ENCODE measurements at regions not wholly inside any gene's neighbourhood (a gene's known extent, or its start where the extent isn't known, plus 50 kb on each side); places are given as distances from the start of the nearest gene placed in this dataset.

DNA sequence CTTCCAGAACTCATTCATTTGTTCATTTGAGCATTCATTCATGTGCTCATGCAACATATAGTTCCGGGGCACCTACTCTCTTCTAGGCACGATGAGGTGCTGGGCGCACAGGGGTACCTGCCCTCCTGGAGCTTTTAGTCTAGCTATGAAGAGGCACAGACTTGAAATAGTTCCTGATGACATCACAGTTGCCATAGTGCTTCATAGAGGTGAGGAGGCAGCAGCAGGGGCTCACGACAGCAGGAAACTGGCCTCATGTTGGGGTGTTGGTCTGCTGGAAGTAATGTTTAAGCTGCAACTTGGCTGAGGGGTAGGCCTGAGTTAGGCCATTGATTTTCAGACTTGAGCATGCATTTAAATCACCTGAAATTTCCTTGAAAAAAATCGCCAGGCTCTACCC lies 195.5 kb downstream of the PHETA1 start:
- DNase-seq = no peak

DNA sequence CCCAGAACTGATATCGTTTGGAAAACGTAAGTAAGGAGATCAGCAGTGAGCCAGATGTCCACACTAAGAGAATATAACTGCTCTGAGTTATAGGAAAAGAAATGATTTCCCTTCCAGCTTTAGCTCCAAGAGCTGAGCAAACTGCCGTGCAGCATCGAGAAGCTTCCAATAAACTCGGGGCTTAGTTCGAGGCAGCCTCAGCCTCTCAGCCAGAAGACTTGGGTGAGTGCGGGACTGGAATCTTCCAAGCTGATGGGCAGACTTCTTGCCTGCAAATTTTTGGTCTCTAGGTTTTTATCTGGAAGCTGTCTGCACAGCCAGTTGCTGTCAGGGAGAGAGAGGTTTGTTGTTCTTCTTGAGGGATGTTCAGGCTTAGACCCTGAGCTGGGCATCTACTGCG lies 196.1 kb downstream of the PHETA1 start:
- DNase-seq = no peak

DNA sequence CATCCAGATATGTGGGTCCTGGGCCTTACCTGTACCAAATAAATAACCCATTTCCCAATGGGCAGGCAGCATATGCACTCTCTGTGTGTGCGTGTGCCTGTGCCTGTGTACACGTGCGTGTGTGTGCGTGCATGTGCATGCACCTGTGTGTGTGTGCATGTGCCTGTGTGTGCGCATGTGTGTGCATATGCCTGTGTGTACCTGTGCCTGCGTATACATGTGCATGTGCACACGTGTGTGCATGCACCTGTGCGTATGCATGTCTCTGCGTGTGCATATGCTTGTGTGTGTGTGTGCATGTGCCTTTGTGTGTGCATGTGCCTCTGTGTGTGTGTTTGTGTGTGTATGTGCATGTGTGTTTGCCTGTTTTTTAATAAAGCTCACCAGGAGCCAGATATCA lies 197.1 kb downstream of the PHETA1 start:
- no peak for DNase-seq

DNA sequence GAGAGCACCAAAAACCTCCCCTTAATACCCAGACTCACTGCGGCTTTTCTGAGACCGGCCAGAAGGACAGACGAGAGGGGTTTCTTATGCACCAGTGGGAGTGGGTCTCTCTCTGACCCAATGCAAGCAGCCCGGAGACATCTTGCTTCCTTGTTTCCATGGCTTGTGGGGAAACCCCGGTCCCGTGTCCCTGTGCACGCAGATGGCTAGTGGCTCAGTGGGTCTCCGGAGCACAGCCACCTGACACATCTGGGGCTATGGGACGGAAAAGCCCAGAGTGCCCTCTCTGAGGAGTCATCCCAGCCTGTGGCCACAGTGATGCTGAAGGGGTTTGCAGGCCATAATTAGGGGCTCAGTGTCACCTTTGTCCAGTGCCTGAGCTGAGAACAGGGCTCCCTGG lies 197.6 kb downstream of the PHETA1 start:
- DNase-seq = no peak

DNA sequence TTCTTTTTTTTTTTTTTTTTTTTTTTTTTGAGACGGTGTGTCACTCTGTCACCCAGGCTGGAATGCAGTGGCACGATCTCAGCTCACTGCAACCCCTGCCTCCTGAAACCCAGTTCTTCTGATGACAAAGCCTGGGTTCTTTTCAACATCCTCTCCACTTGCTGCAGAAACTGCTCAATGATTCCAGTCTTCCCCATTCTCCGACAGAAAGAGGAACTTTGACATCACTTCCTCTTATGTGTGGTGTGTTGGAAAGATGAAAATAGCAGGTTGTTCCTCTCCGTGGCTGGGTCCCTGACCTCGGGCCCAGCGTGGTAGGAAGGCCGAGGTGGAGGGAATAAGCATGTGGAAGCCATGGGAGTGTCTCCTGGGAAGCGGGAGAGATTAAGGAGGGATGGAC lies 198.4 kb downstream of the PHETA1 start:
- DNase-seq = no peak

DNA sequence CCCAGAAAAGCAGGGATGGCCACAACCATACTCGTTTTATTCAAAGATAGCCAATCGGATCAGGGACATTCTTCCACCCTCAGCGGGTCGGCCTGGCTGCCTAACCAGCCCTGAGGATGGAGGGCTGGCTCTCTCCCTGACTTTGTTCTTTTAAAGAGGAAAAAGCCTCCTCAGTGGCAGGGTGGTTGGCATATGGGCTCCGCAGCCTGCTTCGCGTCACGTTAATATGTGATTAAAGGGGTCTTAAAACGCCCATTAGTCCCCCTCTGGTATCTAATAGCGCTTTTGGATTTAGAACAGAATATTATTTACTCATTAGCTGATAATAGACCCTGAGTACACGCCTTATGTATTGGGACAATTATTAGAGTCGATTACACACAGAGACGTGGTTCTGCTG lies 199.4 kb downstream of the PHETA1 start:
- DNase-seq = no peak

DNA sequence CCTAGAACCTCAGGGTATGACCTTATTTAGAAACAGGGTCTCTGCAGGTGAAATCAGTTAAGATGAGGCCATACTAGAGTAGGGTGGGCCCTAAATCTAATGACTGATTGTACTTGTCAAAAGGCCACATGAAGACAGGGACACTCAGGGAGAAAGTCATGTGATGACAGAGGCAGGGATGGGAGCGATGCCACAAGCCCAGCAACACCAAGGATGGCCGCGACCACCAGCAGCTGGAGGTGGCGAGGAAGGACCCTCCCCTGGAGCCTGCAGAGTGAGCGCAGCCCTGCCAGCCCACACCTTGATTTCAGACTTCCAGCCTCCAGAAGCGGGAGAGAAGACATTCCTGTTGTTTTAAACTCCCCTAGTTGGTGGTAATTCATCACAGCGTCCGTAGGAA lies 199.9 kb downstream of the PHETA1 start:
- no peak for DNase-seq

DNA sequence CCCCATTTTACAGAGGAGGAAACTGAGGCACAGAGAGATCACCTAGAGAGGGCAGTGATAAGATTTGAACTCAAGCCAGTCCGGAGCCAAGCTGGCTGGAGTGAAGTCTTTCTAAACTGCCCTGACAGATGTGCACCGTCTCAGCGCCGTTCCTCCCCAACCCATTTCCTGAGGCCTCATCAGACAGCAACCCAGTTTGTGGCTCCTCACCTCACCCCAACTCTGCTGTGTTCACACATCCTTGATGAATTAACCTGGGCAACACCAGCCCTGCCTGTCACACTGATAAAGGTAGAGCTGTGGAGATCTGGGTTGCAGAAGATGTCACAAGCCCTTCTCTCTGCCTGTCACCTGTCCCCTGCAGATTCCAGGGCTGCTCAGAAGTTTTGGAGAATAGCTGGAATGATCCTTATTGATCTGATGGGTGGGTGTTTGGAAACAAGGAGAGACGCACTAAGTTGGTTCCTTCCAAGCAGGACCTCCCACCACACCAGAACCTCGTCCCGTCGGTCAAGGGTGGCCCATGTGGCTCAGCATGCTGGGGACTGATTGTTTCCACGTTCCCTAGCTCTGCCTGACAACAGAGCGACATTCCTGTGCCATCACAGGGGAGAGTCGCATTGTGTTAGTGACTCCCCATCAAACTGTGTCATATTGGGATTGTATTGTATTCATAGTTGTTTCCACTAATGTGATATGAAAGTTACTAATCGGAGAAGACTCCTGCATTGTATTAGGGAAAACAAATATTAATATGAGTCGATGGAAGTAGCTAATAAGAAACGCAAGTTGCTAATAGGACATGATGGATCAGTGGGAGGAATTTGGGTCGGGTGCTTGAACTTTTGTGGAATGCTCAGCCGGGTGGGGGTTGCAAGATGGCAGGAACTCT lies 200.6 kb downstream of the PHETA1 start:
- no peak for DNase-seq

DNA sequence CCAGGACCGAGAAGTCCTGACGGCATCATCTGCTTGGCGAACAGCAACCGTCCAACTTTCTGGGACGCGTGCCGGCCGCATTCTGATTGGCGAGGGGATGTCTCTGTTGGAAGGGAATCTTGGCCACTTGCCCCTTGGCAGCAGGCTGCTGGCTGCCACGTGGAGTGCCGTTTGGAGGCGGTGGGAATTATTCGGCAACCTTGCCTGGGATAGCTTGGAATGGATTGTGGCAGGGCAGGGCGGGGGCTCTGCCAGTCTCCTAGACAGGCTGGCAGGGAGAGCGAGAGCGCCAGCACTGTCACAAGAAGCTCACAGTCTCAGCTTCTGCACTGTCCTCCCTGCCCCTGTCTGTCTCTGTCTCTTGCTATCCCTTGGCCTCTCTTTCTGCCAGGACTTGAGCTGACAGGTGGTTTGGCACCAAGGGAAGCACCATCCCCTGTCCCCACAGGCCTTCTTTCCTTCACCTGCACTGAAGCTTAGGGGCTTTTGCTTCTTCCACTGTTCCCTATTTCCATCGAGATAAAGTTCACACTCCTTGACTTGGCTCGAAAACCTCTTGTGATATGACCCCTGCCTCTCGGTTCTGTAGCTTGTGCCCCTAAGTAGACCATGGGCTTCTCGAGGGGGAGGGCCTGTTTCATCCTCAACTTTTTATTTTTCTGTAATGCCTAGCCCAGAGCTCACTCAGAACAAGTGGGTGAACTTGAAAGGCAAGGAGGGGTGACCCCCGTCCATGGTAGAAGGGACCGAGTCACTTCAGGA lies 201.9 kb downstream of the PHETA1 start:
- no peak for DNase-seq

DNA sequence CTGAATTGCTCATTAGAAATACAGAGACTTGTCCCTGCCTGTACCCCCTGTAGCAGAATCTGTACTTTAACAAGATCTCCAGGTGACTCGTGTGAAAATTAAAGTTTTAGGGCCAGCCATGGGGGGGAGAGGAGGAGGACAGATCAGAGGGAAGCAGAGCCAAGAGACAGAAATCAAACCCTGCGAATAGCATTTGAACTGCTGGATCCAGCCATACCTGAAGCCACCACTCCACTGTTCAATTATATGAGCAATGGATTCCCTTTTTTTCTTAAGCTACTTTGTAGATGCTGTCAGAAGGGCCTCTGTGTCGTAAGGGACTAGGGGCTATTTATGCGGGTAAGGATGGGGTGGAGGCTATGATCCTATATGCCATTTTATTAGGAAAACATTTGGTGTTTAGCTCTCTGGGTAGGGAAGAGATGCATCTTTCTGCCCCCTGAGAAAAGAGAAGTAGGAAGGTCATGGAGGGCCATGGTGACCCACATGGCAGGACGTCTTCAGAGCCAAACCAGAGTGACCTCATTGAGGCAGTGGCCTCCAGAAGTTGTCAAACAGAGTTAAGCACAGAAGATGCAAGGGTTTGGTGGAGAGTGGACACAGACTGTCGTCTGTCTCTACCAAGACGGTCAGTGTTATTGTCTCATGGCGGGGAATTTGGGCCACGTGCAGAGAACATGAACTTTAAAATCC lies 203.9 kb downstream of the PHETA1 start:
- no peak for DNase-seq

DNA sequence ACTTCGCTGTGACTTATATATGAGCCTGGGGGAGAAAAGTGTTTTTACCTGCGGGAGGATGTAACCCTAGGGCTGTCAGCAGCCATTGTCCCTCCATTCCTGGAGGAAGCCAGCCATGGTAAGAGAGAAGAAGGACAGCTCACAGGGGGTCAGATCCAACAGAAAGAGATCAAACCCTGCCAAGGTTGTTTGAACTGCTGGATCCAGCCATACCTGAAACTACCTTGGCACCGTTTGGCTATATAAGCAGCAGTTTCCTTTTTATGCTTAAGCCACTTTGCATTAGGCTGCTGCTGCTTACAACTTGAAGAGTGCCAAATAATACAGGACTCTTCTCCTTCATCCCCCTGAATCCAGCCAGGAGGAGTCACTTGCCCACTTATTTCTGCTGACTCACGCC lies 205.5 kb downstream of the PHETA1 start:
- DNase-seq = no peak

DNA sequence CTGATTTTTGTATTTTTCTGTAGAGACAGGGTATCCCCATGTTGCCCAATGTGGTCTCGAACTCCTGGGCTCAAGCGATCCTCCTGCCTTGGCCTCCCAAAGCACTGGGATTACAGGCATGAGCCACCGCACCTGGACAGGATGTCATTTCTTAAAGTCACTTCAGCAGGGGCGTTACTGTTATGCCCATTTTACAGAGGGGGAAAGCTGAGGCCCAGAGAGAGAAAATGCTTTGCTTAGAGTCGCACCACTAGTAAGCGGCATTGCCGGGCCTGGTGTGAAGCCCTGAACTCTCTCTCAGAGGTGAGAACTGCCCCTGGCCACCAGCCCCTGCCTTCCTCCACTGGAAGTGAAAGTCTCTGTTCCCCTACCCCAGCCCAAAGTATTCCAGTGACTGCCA lies 207.0 kb downstream of the PHETA1 start:
- no peak for DNase-seq

DNA sequence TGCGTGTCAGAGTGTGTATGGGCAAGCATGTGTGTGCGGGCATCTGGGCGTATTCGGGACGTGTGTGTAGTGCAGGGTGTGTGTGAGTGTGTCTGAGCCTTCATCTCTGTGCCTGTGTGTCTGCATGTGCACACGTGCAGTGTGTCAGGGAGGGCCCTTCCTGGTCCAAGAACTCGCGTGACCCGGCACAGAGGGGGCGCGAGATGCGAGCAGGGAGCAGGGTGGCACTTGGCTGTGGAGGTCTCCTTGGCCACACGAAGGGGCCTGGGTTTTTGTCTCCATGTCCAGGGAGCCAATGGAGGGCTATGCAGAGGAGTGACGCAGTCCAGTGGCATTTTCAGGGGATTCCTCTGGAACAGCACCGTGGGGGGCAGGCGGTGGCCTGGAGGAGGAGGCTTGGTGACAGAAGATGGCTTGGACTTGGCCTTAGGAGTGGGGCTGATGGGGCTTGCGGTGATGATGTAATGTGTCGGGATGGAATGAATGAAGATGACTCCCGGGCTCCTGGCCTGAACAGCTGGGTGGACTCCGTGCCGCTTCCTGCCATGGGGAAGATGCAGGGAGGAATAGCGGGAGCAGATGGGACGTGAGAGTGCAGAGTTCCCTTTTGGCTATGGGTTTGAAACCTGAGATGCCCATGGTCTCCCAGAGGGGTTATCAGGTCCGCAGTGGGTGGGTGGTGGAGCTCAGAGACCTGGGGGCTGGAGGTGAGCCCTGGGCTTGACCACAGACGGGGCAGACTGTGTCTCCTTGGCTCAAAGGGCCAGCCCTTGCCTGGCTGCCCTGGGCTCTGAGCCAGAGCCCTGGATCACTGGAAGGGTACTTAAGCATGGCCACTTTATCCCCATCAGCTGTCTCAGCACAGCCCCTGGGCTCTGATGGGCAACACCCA lies 208.3 kb downstream of the PHETA1 start:
- no peak for DNase-seq

DNA sequence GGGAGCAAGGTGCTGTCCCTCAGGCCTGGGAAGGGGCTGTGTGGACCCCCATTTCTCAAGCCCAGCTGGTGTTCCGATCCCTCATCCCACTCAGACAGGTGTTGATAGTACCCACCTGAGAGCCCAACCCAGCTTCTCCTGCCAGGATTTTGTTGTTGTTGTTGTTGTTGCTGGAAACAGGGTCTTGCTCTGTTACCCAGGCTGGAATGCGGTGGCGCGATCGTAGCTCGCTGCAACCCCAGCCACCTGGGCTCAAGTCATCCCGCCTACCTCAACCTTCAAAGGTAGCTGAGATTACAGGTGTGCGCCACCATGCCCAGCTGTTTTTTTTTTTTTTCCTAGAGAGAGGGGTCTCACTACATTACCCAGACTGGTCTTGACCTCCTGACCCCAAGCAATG lies 209.9 kb downstream of the PHETA1 start:
- DNase-seq = no peak

DNA sequence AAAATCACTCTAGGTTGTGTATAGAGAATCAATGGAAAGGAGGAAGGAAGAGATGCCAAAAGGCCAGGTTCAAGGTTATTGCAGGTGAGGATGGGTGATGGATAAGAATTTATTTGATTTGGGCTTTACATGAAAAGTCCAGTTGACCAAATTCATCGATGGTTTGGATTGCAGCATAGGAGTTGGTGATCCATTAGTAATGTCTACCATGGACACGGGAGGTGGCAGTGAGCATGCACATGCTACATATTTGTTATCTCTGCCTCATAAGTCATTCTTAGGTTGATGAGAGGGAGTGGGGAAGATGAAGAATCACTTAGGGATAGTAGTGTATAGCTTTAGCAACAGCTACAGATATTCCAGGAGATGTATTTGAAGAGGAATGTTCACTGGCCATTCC lies 211.4 kb downstream of the PHETA1 start:
- DNase-seq = no peak

DNA sequence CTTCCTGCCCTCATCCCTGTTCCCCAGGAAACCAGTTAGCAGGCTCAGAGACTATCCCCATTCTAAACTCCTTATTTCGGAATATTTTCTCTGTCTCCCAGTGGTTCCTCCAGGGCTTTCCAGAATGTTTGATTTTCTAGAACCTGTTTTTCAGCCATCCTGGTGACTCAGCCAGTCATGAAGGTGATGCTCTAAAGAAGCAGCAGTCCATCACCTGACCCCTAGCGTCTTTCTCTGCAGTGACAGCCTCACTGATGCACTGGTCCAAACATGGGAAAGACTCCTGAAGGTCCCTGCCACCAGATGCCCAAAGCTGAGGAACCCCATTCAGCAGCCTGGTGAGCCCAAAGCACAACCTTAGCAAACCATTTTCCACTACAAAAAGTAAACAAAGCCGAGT lies 212.6 kb downstream of the PHETA1 start:
- DNase-seq = no peak

DNA sequence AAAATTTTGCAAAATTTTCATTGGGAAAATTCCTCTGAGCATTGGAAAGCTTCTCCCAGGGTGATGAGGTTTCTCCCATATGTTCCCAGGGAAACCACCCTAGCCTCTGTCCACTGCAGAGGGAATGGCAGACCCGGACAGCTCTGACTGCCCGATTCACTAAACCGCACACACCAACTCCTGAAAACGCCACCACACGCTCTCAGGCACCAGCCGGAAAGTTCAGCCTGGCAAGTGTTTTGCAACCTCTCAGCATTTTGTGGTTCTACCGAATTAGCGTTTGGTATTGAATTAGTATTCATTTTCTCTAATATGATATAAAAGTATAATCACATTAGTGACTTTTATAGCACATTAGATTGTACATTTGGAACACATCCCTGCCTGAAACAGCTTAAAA lies 213.4 kb downstream of the PHETA1 start:
- DNase-seq = no peak

DNA sequence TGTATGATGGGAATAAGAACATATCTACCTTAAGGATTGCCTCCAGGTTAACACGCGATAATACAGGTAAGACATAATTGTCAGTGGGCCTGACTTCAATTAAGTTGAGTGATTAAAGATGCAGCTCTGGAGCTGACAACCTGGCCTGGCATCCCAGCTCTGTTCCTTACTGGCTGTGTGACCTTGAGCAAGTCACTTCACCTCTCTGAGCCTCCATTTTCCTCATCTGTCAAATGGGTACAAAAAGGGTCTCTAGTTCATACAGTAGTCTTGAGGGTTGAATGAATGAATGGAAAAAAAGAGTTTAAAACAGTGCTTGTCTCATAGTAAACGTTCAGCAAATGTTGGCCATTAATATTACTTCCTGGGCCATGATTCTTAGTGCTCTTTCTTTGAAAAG lies 213.9 kb downstream of the PHETA1 start:
- DNase-seq = no peak

DNA sequence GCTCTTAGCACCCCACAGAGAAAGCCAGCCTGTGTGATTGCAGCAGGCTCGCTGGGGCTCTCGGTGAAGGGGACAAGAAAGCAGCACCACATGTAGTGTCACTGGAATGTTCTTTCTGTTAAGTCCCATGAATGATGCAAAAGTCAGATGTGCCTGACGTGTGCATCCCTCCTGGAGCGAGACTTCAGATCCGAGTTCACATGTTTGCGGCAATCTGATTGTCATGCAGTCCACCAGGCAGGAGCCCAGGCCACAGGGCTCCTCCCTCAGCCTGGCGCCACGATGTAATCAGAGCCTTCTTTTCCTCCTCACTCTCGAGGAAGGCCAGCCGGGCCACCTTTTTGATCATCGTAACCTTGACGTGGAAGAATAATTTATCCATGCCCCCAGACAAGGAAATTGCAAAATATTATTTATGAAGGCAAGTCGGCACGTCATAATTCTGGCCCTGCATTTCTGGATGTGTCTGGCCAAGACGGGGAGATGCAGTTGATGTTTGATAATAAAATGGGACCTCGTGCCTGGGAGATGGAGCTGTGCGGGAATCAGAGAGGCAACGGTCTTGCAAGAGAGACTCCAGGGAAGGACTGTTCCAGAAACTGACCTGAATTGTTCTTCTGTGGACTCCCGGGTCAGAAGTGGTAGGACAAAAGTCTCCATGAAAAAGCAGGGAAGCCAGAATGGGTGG lies 214.6 kb downstream of the PHETA1 start:
- no peak for DNase-seq

DNA sequence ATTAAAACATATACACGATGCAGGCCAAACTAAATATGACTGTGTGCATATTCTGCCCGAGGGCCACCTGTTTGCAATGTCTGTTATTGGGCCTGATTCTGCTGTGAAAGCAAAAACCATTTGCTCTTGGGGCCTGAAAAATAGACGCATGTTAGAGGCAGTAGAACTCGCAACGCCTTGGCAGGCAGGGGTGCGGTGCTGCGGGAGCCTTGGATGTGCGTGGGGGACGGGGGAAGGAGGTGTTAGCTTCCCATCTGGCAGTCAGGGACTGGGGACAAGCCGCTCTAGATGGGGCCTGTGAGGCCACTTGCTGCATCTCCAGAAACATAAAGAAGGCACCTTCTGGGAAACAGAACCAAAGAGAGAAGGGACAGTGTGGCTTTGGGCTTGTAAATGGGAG lies 216.3 kb downstream of the PHETA1 start:
- no peak for DNase-seq

DNA sequence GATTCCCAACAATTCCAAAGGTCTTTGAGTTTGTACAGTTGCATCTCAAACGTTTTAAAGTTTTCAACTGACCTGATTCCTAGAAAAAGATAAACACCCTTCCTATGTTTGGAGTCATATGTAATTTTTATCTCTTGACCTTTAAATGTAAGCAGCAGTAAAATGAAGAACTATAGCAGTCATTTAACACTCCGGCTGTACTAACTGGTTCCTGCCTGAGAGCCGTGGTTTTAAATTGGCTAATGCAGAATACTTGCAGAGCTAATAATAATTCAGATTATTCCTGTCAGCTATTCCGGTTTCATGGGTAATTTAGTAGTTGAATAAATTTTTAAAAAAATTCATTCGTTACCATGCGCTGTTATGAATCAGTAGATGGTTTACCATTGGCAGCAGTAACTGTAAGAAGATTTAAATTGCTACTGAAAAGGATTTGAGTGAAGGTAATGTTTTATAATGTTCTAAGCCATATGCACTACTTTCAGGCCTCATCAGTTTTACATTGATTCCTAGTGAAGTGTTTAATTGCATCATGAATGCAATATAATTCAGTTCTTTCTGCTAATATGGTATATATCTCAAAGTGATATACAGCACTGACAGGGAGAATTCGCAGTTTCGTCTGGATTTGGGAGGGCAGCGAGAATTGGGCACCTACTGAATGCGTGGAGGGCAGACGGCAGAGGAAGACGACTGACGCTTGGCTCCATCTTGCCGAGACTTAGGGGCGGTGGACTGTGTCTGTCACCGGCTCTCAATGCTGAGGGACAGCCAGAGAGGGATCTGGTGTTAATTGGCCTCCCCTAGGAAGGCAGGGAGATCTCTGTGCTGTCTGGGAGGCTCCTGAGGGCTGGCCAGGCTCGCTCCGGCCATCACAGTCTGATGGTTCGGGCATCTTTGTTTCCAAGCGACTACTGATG lies 217.7 kb downstream of the PHETA1 start:
- no peak for DNase-seq
